OCI-LY1 (cell line): ENCODE measurements at regions not wholly inside any gene's neighbourhood (a gene's known extent, or its start where the extent isn't known, plus 50 kb on each side); places are given as distances from the start of the nearest gene placed in this dataset.

ENCODE experiments used
- H2AFZ ChIP-seq: fragments of 200-600 bp; sonication (generic), shearing (Covaris generic); 2 replicates; pipeline ENCODE4 v1.6.0; 2014; ENCODE audit warnings: antibody characterized with exemption, mild to moderate bottlenecking, low read length
- H3F3A ChIP-seq: fragments of 200-600 bp; sonication (generic), shearing (Covaris generic); 2 replicates; pipeline ENCODE4 v1.6.0; 2014; ENCODE audit warnings: mild to moderate bottlenecking, antibody characterized with exemption, low read length, moderate library complexity; ENCODE audit not compliant: insufficient read depth
- H3K27ac ChIP-seq: fragments of 200-600 bp; sonication (generic); 2 replicates; pipeline ENCODE4 v1.5.1; 2014; ENCODE audit warnings: low read length, mixed run types, mild to moderate bottlenecking, low read depth; ENCODE audit not compliant: poor library complexity, severe bottlenecking
- H3K27me3 ChIP-seq: fragments of 200-600 bp; sonication (generic); 2 replicates; pipeline ENCODE4 v1.6.0; 2014; ENCODE audit warnings: antibody characterized with exemption, mild to moderate bottlenecking, low read length, moderate library complexity; ENCODE audit not compliant: insufficient read depth
- H3K36me3 ChIP-seq: fragments of 200-600 bp; sonication (generic); 2 replicates; pipeline ENCODE4 v1.6.1; 2014; ENCODE audit warnings: mild to moderate bottlenecking, antibody characterized with exemption, low read length, moderate library complexity, mixed read lengths; ENCODE audit not compliant: insufficient read depth
- H3K4me1 ChIP-seq: fragments of 200-600 bp; sonication (generic); 2 replicates; pipeline ENCODE4 v1.5.1; 2014; ENCODE audit warnings: mild to moderate bottlenecking, low read length, moderate library complexity; ENCODE audit not compliant: insufficient read depth, severe bottlenecking
- H3K4me2 ChIP-seq: fragments of 200-600 bp; sonication (generic), shearing (Covaris generic); 2 replicates; pipeline ENCODE4 v1.6.1; 2014; ENCODE audit warnings: low read length
- H3K4me3 ChIP-seq: fragments of 200-600 bp; sonication (generic); 2 replicates; pipeline ENCODE4 v1.5.1; 2014; ENCODE audit warnings: low read length, low read depth, mild to moderate bottlenecking, mixed read lengths; ENCODE audit not compliant: poor library complexity, severe bottlenecking
- H3K79me2 ChIP-seq: fragments of 200-600 bp; shearing (Covaris generic); 2 replicates; pipeline ENCODE4 v1.6.1; 2016; ENCODE audit warnings: mixed run types, low read length, mixed read lengths; ENCODE audit not compliant: insufficient read depth
- H3K9ac ChIP-seq: fragments of 200-600 bp; sonication (generic), shearing (Covaris generic); 2 replicates; pipeline ENCODE4 v1.6.1; 2014; ENCODE audit warnings: mild to moderate bottlenecking, low read length, mixed read lengths
- H3K9me2 ChIP-seq: fragments of 200-600 bp; sonication (generic), shearing (Covaris generic); 2 replicates; pipeline ENCODE4 v1.6.1; 2014; ENCODE audit warnings: low read depth, mild to moderate bottlenecking, low read length, mixed read lengths
- H3K9me3 ChIP-seq: fragments of 200-600 bp; shearing (Covaris generic); 2 replicates; pipeline ENCODE4 v1.6.1; 2014; ENCODE audit warnings: low read length, mixed read lengths
- H4K20me1 ChIP-seq: fragments of 200-600 bp; sonication (generic), shearing (Covaris generic); 2 replicates; pipeline ENCODE4 v1.6.0; 2016; ENCODE audit warnings: mild to moderate bottlenecking, low read length; ENCODE audit not compliant: insufficient read depth
- CTCF ChIP-seq: fragments of 200-600 bp; sonication (generic), shearing (Covaris generic); IDR thresholded peaks from 2 replicates; pipeline ENCODE4 v1.5.1; 2017; ENCODE audit warnings: mild to moderate bottlenecking, antibody characterized with exemption, low read length, moderate library complexity, mixed read lengths
- EZH2 ChIP-seq: fragments of 200-600 bp; sonication (generic), shearing (Covaris generic); IDR thresholded peaks from 2 replicates; pipeline ENCODE4 v1.8.0; 2017; ENCODE audit warnings: borderline replicate concordance, mixed run types, mild to moderate bottlenecking, antibody characterized with exemption, low read length, moderate library complexity, mixed read lengths

DNA sequence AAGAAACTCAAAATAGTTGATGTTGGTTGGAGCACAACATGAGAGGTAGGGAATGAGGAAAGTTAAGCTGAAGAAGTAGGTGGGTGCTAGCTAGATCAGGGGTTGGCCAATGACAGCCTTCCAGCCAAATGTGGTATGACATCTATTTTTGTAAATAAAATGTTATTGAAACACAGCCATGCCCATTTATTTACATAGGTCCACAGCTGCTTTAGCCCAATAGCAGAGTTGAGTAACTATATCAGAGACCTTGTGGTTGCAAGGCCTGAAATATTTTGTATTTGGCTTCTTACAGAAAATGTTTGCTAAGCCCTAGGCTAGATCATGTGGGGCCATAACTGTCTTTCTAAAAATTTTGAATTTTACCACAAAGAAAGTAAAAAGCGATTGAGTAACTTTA lies 234.9 kb upstream of the CTSO start:
- H3K36me3 ChIP-seq: no peaks in the 10 kb centered on the region
- H3K4me1 ChIP-seq: no peaks in the 10 kb centered on the region
- H3K9me2 ChIP-seq: no peaks in the 10 kb centered on the region
- no peaks in the 10 kb centered on the region for H3F3A ChIP-seq
- no peak overlapping the region for H3K4me2 ChIP-seq
- TF ChIP-seq EZH2 (no peak), CTCF (no peak)
- no peaks in the 10 kb centered on the region for H3K79me2 ChIP-seq
- H3K4me3 ChIP-seq: no peak overlapping the region
- H2AFZ ChIP-seq: no peak overlapping the region
- no peak overlapping the region for H3K27ac ChIP-seq
- H4K20me1 ChIP-seq: no peaks in the 10 kb centered on the region
- H3K27me3 ChIP-seq: no peaks in the 10 kb centered on the region
- H3K9me3 ChIP-seq: no peaks in the 10 kb centered on the region
- no peak overlapping the region for H3K9ac ChIP-seq

GRCh38 chr4:156186111-156186510 lies 232.4 kb upstream of the CTSO start:
- no peak overlapping the region for H3K4me2 ChIP-seq
- no peaks in the 10 kb centered on the region for H3K79me2 ChIP-seq
- H3K27ac ChIP-seq: no peak overlapping the region
- no peak overlapping the region for H3K4me3 ChIP-seq
- H3K4me1 ChIP-seq: no peaks in the 10 kb centered on the region
- H3K27me3 ChIP-seq: no peaks in the 10 kb centered on the region
- H3K36me3 ChIP-seq: no peaks in the 10 kb centered on the region
- H3F3A ChIP-seq: no peaks in the 10 kb centered on the region
- H3K9me2 ChIP-seq: no peaks in the 10 kb centered on the region
- H2AFZ ChIP-seq: no peak overlapping the region
- no peak for TF ChIP-seq CTCF
- TF ChIP-seq EZH2: no peak
- H4K20me1 ChIP-seq: no peaks in the 10 kb centered on the region
- no peak overlapping the region for H3K9ac ChIP-seq
- no peaks in the 10 kb centered on the region for H3K9me3 ChIP-seq

DNA sequence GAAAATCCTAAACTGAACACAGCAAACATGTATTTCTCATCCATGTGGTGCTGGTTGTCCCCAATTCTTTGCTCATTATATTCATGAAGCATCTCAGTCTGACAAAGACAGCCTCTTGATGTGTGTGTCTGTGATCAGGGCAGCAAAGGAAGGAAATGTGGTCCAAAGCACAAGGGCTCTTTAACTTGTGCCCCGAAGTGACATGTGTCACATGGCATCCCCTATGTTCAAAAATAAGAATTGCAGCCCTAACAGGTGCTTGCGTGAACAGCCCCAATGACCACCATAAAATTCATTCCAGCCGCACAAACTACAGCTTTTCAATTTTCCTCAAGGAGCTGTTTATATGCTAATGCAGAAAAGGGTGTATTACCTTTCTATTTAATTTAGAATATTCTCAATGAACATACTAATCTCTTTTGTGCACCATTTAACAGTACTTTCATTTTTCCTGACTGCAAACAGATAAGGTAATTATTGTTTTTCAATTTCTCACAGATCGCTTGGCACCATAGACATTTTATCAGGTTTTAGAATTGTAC lies 231.9 kb upstream of the CTSO start:
- Histone ChIP-seq H3K9me3 (no peaks in the 10 kb centered on the region), H3K4me1 (no peaks in the 10 kb centered on the region), H3K36me3 (no peaks in the 10 kb centered on the region), H3K9ac (no peak overlapping the region), H3K27ac (no peak overlapping the region), H3K4me2 (no peak overlapping the region), H3K4me3 (no peak overlapping the region), H3K79me2 (no peaks in the 10 kb centered on the region), H3F3A (no peaks in the 10 kb centered on the region), H3K27me3 (no peaks in the 10 kb centered on the region), H4K20me1 (no peaks in the 10 kb centered on the region), H2AFZ (no peak overlapping the region), H3K9me2 (no peaks in the 10 kb centered on the region)
- no peak for TF ChIP-seq CTCF
- TF ChIP-seq EZH2: no peak
